ENCODE measurements at regions not wholly inside any gene's neighbourhood (a gene's known extent, or its start where the extent isn't known, plus 50 kb on each side); places are given as distances from the start of the nearest gene placed in this dataset.

- DNase-seq = no peak
Measured at GRCh38 chr4:128471576-128471975, 184.0 kb upstream of the PGRMC2 start.

- DNase-seq = no peak
Measured at GRCh38 chr4:128470492-128471053, 183.0 kb upstream of the PGRMC2 start.

- no peak for DNase-seq
Measured at GRCh38 chr4:128468123-128468989, 180.7 kb upstream of the PGRMC2 start.

GRCh38 chr4:128465523-128465922 lies 177.9 kb upstream of the PGRMC2 start:
- no peak for DNase-seq

- no peak for DNase-seq
Measured at GRCh38 chr4:128463006-128463405, 175.4 kb upstream of the PGRMC2 start.

- no peak for DNase-seq
Measured at GRCh38 chr4:128462103-128462783, 174.6 kb upstream of the PGRMC2 start.

- DNase-seq = no peak
Measured at GRCh38 chr4:128461291-128462102, 173.9 kb upstream of the PGRMC2 start.

GRCh38 chr4:128459547-128459946 lies 171.9 kb upstream of the PGRMC2 start:
- DNase-seq = no peak

GRCh38 chr4:128458816-128459215 lies 171.2 kb upstream of the PGRMC2 start:
- DNase-seq = no peak

- DNase-seq = no peak
Measured at GRCh38 chr4:128457726-128458125, 170.1 kb upstream of the PGRMC2 start.

- DNase-seq = no peak
Measured at GRCh38 chr4:128456171-128456570, 168.6 kb upstream of the PGRMC2 start.

GRCh38 chr4:128455480-128455879 lies 167.9 kb upstream of the PGRMC2 start:
- no peak for DNase-seq

- no peak for DNase-seq
Measured at GRCh38 chr4:128454881-128455280, 167.3 kb upstream of the PGRMC2 start.

GRCh38 chr4:128454281-128454871 lies 166.8 kb upstream of the PGRMC2 start:
- DNase-seq = peak; percentile 57

GRCh38 chr4:128452415-128452814 lies 164.8 kb upstream of the PGRMC2 start:
- DNase-seq = no peak

GRCh38 chr4:128451270-128451905 lies 163.8 kb upstream of the PGRMC2 start:
- DNase-seq = no peak

GRCh38 chr4:128450326-128451120 lies 162.9 kb upstream of the PGRMC2 start:
- DNase-seq = no peak

- DNase-seq = no peak
Measured at GRCh38 chr4:128449251-128449650, 161.6 kb upstream of the PGRMC2 start.

GRCh38 chr4:128444544-128445302 lies 157.1 kb upstream of the PGRMC2 start:
- DNase-seq = no peak

- no peak for DNase-seq
Measured at GRCh38 chr4:128440923-128441322, 153.3 kb upstream of the PGRMC2 start.
